ENCODE measurements at regions not wholly inside any gene's neighbourhood (a gene's known extent, or its start where the extent isn't known, plus 50 kb on each side); places are given as distances from the start of the nearest gene placed in this dataset.

GRCh38 chr5:68411161-68411560 lies 195.6 kb downstream of the PIK3R1 start:
- Histone ChIP-seq H3K9me3 (no peaks in the 10 kb centered on the region), H3K4me1 (peaks cover 6 to 34% (median 26%) of the 10 kb centered on the region in 6 donors), H3K27me3 (replicated peaks in 1 of 7) (no peaks in the 10 kb centered on the region), H3K27ac (no peak overlapping the region), H3K36me3 (no peaks in the 10 kb centered on the region), H3K4me3 (no peak overlapping the region)
- no peak for TF ChIP-seq POLR2A (IDR thresholded peaks at IDR 0.05)
- TF ChIP-seq CTCF (IDR thresholded peaks at IDR 0.05 in 8 of 11, conservative IDR thresholded peaks at IDR 0.05 in 3 of 11), result no peak
- TF ChIP-seq POLR2AphosphoS5 (IDR thresholded peaks at IDR 0.05), result no peak
- no peak for DNase-seq
- intact Hi-C loops (cut with DNase I; ENCODE audit: low total_unique reads), result no loop called here
- WGBS, 5 donors, result 79 to 94% (median 93%) methylated on average over 4 of the region's 4 CpGs

GRCh38 chr5:68415177-68416085 lies 199.9 kb downstream of the PIK3R1 start:
- 12 to 23% (median 18%) methylated on average over 4 of the region's 4 CpGs for WGBS, 5 donors
- TF ChIP-seq POLR2A (IDR thresholded peaks at IDR 0.05) (no peak), POLR2AphosphoS5 (IDR thresholded peaks at IDR 0.05) (peak in 1 of 3 donors; percentile 54)
- no peak overlapping the region for H3K4me3 ChIP-seq
- H3K27ac ChIP-seq, result peak overlapping the region in 5 of 8 donors; percentile 6 to 50 (median 25)
- no peaks in the 10 kb centered on the region for H3K27me3 ChIP-seq (replicated peaks in 1 of 7)
- H3K36me3 ChIP-seq, result no peaks in the 10 kb centered on the region
- intact Hi-C loops (cut with DNase I; ENCODE audit: low total_unique reads), result no loop called here
- no peak for DNase-seq
- peaks cover 0 to 39% (median 19%) of the 10 kb centered on the region in 6 donors for H3K4me1 ChIP-seq
- H3K9me3 ChIP-seq, result no peaks in the 10 kb centered on the region

DNA sequence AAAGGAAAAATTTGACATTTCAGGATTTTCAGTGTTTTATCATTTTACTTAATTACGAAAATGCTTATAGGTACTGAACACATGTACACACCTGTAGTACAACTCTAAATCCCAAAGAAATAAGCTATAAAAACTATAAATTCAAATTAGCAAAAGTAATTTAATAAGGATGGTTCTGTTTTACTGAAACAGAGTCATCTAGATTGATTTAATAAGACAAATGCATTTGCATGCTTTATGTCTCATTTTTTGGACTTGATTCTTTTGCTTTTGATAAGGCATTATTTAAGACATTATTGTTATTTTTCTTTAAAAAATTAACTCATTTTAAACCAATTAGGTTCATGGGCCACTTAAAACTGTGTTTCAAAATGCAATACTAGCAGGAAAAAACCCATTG lies 201.2 kb downstream of the PIK3R1 start:
- no peak for DNase-seq
- H3K27me3 ChIP-seq (replicated peaks in 1 of 7), result no peaks in the 10 kb centered on the region
- 92 to 98% (median 98%) methylated on average over 1 of the region's 1 CpG for WGBS, 5 donors
- H3K4me1 ChIP-seq, result peaks cover 2 to 48% (median 22%) of the 10 kb centered on the region in 6 donors
- H3K27ac ChIP-seq, result no peak overlapping the region
- no peak for TF ChIP-seq CTCF (IDR thresholded peaks at IDR 0.05 in 8 of 11, conservative IDR thresholded peaks at IDR 0.05 in 3 of 11)
- TF ChIP-seq POLR2AphosphoS5 (IDR thresholded peaks at IDR 0.05), result no peak
- no peak for TF ChIP-seq POLR2A (IDR thresholded peaks at IDR 0.05)
- H3K36me3 ChIP-seq, result no peaks in the 10 kb centered on the region
- no peaks in the 10 kb centered on the region for H3K9me3 ChIP-seq
- H3K4me3 ChIP-seq, result no peak overlapping the region
- intact Hi-C loops (cut with DNase I; ENCODE audit: low total_unique reads), result no loop called here

DNA sequence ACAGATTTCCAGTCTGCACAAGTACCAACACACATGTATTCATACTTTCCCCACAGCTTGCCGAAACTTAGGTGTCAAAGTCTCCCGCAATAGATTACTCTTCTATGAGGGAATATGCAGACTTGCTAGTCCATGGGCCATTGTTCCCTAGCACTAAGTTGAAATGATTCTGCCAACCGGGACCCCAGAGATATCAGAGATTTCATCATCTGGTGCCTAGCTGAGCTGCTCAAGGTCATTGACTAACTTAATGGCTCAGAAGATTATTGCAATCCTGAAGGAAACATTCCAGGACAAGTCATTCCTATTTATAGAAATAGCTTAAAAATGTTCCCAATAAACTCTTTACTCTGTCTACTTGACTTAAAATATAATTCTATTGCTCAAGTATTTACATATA lies 202.6 kb downstream of the PIK3R1 start:
- Histone ChIP-seq H3K9me3 (no peaks in the 10 kb centered on the region), H3K27me3 (replicated peaks in 1 of 7) (no peaks in the 10 kb centered on the region), H3K4me1 (peaks cover 2 to 48% (median 22%) of the 10 kb centered on the region in 6 donors), H3K4me3 (no peak overlapping the region), H3K27ac (peak overlapping the region in 1 of 8 donors; percentile 81), H3K36me3 (no peaks in the 10 kb centered on the region)
- TF ChIP-seq POLR2AphosphoS5 (IDR thresholded peaks at IDR 0.05) (no peak), CTCF (IDR thresholded peaks at IDR 0.05 in 8 of 11, conservative IDR thresholded peaks at IDR 0.05 in 3 of 11) (no peak), POLR2A (IDR thresholded peaks at IDR 0.05) (no peak)
- no peak for DNase-seq
- intact Hi-C loops (cut with DNase I; ENCODE audit: low total_unique reads), result no loop called here
- 86 to 93% (median 90%) methylated on average over 3 of the region's 3 CpGs for WGBS, 5 donors
